H1 (cell line): ENCODE measurements at regions not wholly inside any gene's neighbourhood (a gene's known extent, or its start where the extent isn't known, plus 50 kb on each side); places are given as distances from the start of the nearest gene placed in this dataset.

ENCODE experiments used
- CTCF ChIA-PET: fragments of 300-600 bp; sonication (Branson Sonifier 250); formaldehyde crosslinking; loops from one replicate; lab custom pipeline; 2021; ENCODE audit not compliant: partially characterized antibody; lab: Charles Lee
- POLR2A ChIA-PET: fragments of 300-600 bp; sonication (Branson Sonifier 250); formaldehyde crosslinking; loops from one replicate; lab custom pipeline; 2021; ENCODE audit warnings: inconsistent platforms; ENCODE audit not compliant: partially characterized antibody; lab: Charles Lee
- DNase-seq, 2 experiments: peaks; one replicate each; pipeline versions ENCODE4 v3.0.0 to v3.0.0-alpha.2; 2010 to 2022; ENCODE audit warnings: low spot score in 2 of 2, low read depth in 1 of 2, mixed read lengths in 1 of 2
- FAIRE-seq: peaks from 2 replicates; lab custom pipeline; 2011; peaks lifted over from hg19 to GRCh38; lab: Jason Lieb, UNC
- H2AFZ ChIP-seq: 2 replicates; pipeline ENCODE4 v1.8.1; 2012; ENCODE audit warnings: low read length, inconsistent platforms
- H2AK5ac ChIP-seq: 2 replicates; pipeline ENCODE4 v1.6.1; 2013; ENCODE audit warnings: low read depth, low read length
- H2BK120ac ChIP-seq: replicated peaks from 2 replicates; pipeline ENCODE3; 2013; ENCODE audit warnings: low read depth, low read length, inconsistent platforms
- H2BK12ac ChIP-seq: 2 replicates; pipeline ENCODE4 v1.6.1; 2013; ENCODE audit warnings: low read depth, low read length
- H2BK15ac ChIP-seq: 2 replicates; pipeline ENCODE4 v1.6.1; 2013; ENCODE audit warnings: low read length
- H2BK20ac ChIP-seq: 2 replicates; pipeline ENCODE4 v1.6.1; 2013; ENCODE audit warnings: low read length
- H2BK5ac ChIP-seq: 2 replicates; pipeline ENCODE4 v1.6.1; 2013; ENCODE audit warnings: low read depth, low read length
- H3K14ac ChIP-seq: 2 replicates; pipeline ENCODE4 v1.6.1; 2013; ENCODE audit warnings: inconsistent platforms; ENCODE audit not compliant: insufficient read length
- H3K18ac ChIP-seq: 2 replicates; pipeline ENCODE4 v1.6.1; 2013; ENCODE audit warnings: low read length; ENCODE audit errors: extremely low read depth
- H3K23ac ChIP-seq: 2 replicates; pipeline ENCODE4 v1.6.1; 2013; ENCODE audit warnings: inconsistent platforms; ENCODE audit not compliant: insufficient read length
- H3K23me2 ChIP-seq: 2 replicates; pipeline ENCODE4 v1.6.1; 2013; ENCODE audit warnings: low read depth, low read length
- H3K27ac ChIP-seq: 2 replicates; pipeline ENCODE4 v1.6.1; 2011; ENCODE audit warnings: low read depth, low read length, inconsistent platforms
- H3K27me3 ChIP-seq, 4 experiments: replicated peaks in 1 of 4; 1 replicate in 1 of 4; 2 replicates in 3 of 4; pipeline versions ENCODE4 v1.6.1 to v1.8.1; 2011 to 2013; ENCODE audit warnings: low read length in 3 of 4, mild to moderate bottlenecking in 3 of 4, inconsistent platforms in 2 of 4, mixed read lengths in 2 of 4, moderate library complexity in 1 of 4; ENCODE audit not compliant: control insufficient read depth in 3 of 4, insufficient read depth in 3 of 4; ENCODE audit errors: extremely low read depth in 1 of 4
- H3K36me3 ChIP-seq, 4 experiments: 2 replicates each; pipeline versions ENCODE4 v1.6.1 to v1.8.1; 2011 to 2013; ENCODE audit warnings: mild to moderate bottlenecking in 4 of 4, low read length in 3 of 4, moderate library complexity in 2 of 4, control low read depth in 1 of 4, inconsistent platforms in 1 of 4; ENCODE audit not compliant: insufficient read depth in 4 of 4, control insufficient read depth in 2 of 4
- H3K4ac ChIP-seq: replicated peaks from 2 replicates; pipeline ENCODE3; 2013; ENCODE audit warnings: low read length, low read depth, mixed read lengths, inconsistent platforms; ENCODE audit not compliant: insufficient read length
- H3K4me1 ChIP-seq, 4 experiments: replicated peaks in 1 of 4; 1 replicate in 1 of 4; 2 replicates in 3 of 4; pipeline versions ENCODE4 v1.6.1 to v1.8.1; 2011 to 2013; ENCODE audit warnings: low read length in 3 of 4, inconsistent platforms in 2 of 4, mixed read lengths in 1 of 4; ENCODE audit not compliant: insufficient read depth in 4 of 4, control insufficient read depth in 3 of 4
- H3K4me2 ChIP-seq, 2 experiments: 2 replicates each; pipeline versions ENCODE4 v1.6.1 to v1.8.1; 2011 to 2013; ENCODE audit warnings: low read depth in 2 of 2, low read length in 2 of 2, control low read depth in 1 of 2, inconsistent platforms in 1 of 2, mild to moderate bottlenecking in 1 of 2; ENCODE audit not compliant: insufficient read depth in 1 of 2
- H3K4me3 ChIP-seq, 4 experiments: fragments of 200-600, 300-600 bp in 1 of 4; sonication (generic), shearing (Covaris generic), sonication (Bioruptor Twin) in 1 of 4; 2 replicates each; pipeline versions ENCODE4 v1.5.1 to v1.8.1; 2011 to 2016; ENCODE audit warnings: low read length in 4 of 4, low read depth in 3 of 4, control low read depth in 2 of 4, inconsistent platforms in 2 of 4, mild to moderate bottlenecking in 2 of 4, mixed read lengths in 1 of 4, moderate library complexity in 1 of 4; ENCODE audit not compliant: insufficient read depth in 2 of 4; ENCODE audit errors: extremely low read depth in 1 of 4
- H3K56ac ChIP-seq: replicated peaks from 2 replicates; pipeline ENCODE3; 2013; ENCODE audit warnings: low read depth, mild to moderate bottlenecking, mixed read lengths, low read length, inconsistent platforms; ENCODE audit not compliant: insufficient read length
- H3K79me1 ChIP-seq: 2 replicates; pipeline ENCODE4 v1.6.1; 2013; ENCODE audit warnings: low read depth, low read length, control low read depth
- H3K79me2 ChIP-seq, 2 experiments: 2 replicates each; pipeline versions ENCODE4 v1.6.1 to v1.8.1; 2012 to 2013; ENCODE audit warnings: low read length in 2 of 2, mild to moderate bottlenecking in 2 of 2, inconsistent platforms in 1 of 2; ENCODE audit not compliant: insufficient read depth in 2 of 2, control insufficient read depth in 1 of 2
- H3K9ac ChIP-seq, 4 experiments: replicated peaks in 1 of 4; 1 replicate in 1 of 4; 2 replicates in 3 of 4; pipeline versions ENCODE4 v1.6.1 to v1.8.1; 2011 to 2013; ENCODE audit warnings: low read depth in 3 of 4, low read length in 3 of 4, control low read depth in 2 of 4, mild to moderate bottlenecking in 2 of 4, moderate library complexity in 2 of 4, inconsistent platforms in 1 of 4; ENCODE audit errors: extremely low read depth in 1 of 4
- H3K9me3 ChIP-seq, 2 experiments: 2 replicates each; pipeline versions ENCODE4 v1.6.1 to v1.8.1; 2012 to 2013; ENCODE audit warnings: mild to moderate bottlenecking in 2 of 2, moderate library complexity in 2 of 2, control low read depth in 1 of 2, inconsistent platforms in 1 of 2, low read depth in 1 of 2, low read length in 1 of 2, mixed read lengths in 1 of 2; ENCODE audit not compliant: insufficient read depth in 2 of 2
- H4K20me1 ChIP-seq, 2 experiments: replicated peaks in 1 of 2; 2 replicates each; pipeline versions ENCODE3 to v1.8.1; 2011 to 2013; ENCODE audit warnings: inconsistent platforms in 2 of 2, low read length in 2 of 2, mild to moderate bottlenecking in 1 of 2; ENCODE audit not compliant: insufficient read depth in 2 of 2, control insufficient read depth in 1 of 2
- H4K5ac ChIP-seq: 2 replicates; pipeline ENCODE4 v1.6.1; 2013; ENCODE audit warnings: low read length, low read depth, mixed read lengths, inconsistent platforms; ENCODE audit not compliant: insufficient read length
- H4K8ac ChIP-seq: 2 replicates; pipeline ENCODE4 v1.8.0; 2013; ENCODE audit warnings: mild to moderate bottlenecking, moderate library complexity, low read length, inconsistent platforms; ENCODE audit not compliant: insufficient read depth; ENCODE audit errors: extremely low read depth
- H4K91ac ChIP-seq: replicated peaks from 2 replicates; pipeline ENCODE3; 2013; ENCODE audit warnings: low read length, mixed read lengths, inconsistent platforms; ENCODE audit not compliant: insufficient read length
- CBX8 ChIP-seq: fragments of 300-800, 300-1000 bp; sonication (generic); IDR thresholded peaks from 2 replicates; pipeline ENCODE4 v1.7.1; 2016; ENCODE audit warnings: low read depth, low read length, borderline replicate concordance
- CEBPB ChIP-seq: IDR thresholded peaks from 2 replicates; pipeline ENCODE4 v1.6.1; 2012; ENCODE audit warnings: low read depth, low read length
- EGR1 ChIP-seq: IDR thresholded peaks from 2 replicates; pipeline ENCODE4 v1.6.1; 2011; ENCODE audit warnings: low read depth, low read length, borderline replicate concordance
- EP300 ChIP-seq, 2 experiments: IDR thresholded peaks; 1 replicate in 1 of 2; 2 replicates in 1 of 2; pipeline ENCODE4 v1.6.1; 2011 to 2012; ENCODE audit warnings: low read depth in 2 of 2, low read length in 2 of 2, mild to moderate bottlenecking in 2 of 2, borderline replicate concordance in 1 of 2, inconsistent platforms in 1 of 2, moderate library complexity in 1 of 2
- KDM4A ChIP-seq: IDR thresholded peaks from one replicate; pipeline ENCODE4 v1.7.1; 2012; ENCODE audit warnings: low read depth, mild to moderate bottlenecking, moderate library complexity, low read length, inconsistent platforms; ENCODE audit not compliant: severe bottlenecking
- KDM5A ChIP-seq: fragments of 200-600 bp; IDR thresholded peaks from 2 replicates; pipeline ENCODE4 v1.7.1; 2012; ENCODE audit warnings: mild to moderate bottlenecking, low read length, inconsistent platforms, mixed read lengths
- MAX ChIP-seq: IDR thresholded peaks from 2 replicates; pipeline ENCODE4 v1.6.1; 2012; ENCODE audit warnings: inconsistent platforms
- SIRT6 ChIP-seq: IDR thresholded peaks from one replicate; pipeline ENCODE4 v1.7.1; 2012; ENCODE audit warnings: low read length, inconsistent platforms
- SP2 ChIP-seq: IDR thresholded peaks from 2 replicates; pipeline ENCODE4 v1.6.1; 2012; ENCODE audit warnings: mild to moderate bottlenecking, low read length, inconsistent platforms
- SP4 ChIP-seq: IDR thresholded peaks from 2 replicates; pipeline ENCODE4 v1.6.1; 2012; ENCODE audit warnings: low read length, inconsistent platforms
- SRF ChIP-seq: IDR thresholded peaks from 2 replicates; pipeline ENCODE4 v1.6.1; 2011; ENCODE audit warnings: mild to moderate bottlenecking, low read depth, low read length, moderate library complexity
- TAF1 ChIP-seq: IDR thresholded peaks from 2 replicates; pipeline ENCODE4 v1.6.1; 2011; ENCODE audit warnings: mild to moderate bottlenecking, low read depth, low read length
- TBP ChIP-seq: IDR thresholded peaks from 2 replicates; pipeline ENCODE4 v1.6.1; 2011; ENCODE audit warnings: low read depth, low read length, improper control_type of control experiment
- WGBS, 2 experiments: shearing (Covaris generic) in 1 of 2; methylation state at CpG; one replicate each; pipeline versions ENCODE4 v1.1.6 to v1.1.7; 2013 to 2015; ENCODE audit warnings: low lambda C conversion rate in 2 of 2, mixed read lengths in 2 of 2, inconsistent platforms in 1 of 2, low coverage in 1 of 2, missing lambda C conversion rate in 1 of 2; ENCODE audit not compliant: insufficient replicate concordance in 2 of 2, insufficient coverage in 1 of 2, insufficient read length in 1 of 2; ENCODE audit errors: extremely low coverage in 1 of 2, missing lambda C conversion rate in 1 of 2; 5-methylcytosine and 5-hydroxymethylcytosine counted together

- Histone ChIP-seq H3K18ac (no peak overlapping the region; the same call in 1 of the 2 replicates), H2AFZ (no peak overlapping the region), H3K9me3 (no peaks in the 10 kb centered on the region), H3K36me3 (no peaks in the 10 kb centered on the region), H3K79me2 (no peaks in the 10 kb centered on the region), H4K5ac (no peak overlapping the region), H2BK5ac (no peak overlapping the region), H3K27ac (no peak overlapping the region), H3K9ac (no peak overlapping the region), H3K4me1 (peaks cover 13 to 37% (median 24%) of the 10 kb centered on the region in 4 experiments), H3K79me1 (no peaks in the 10 kb centered on the region), H2AK5ac (no peak overlapping the region), H4K20me1 (no peaks in the 10 kb centered on the region), H3K23ac (no peak overlapping the region), H3K4ac (no peak overlapping the region), H4K91ac (no peak overlapping the region), H3K56ac (no peak overlapping the region), H4K8ac (no peak overlapping the region)
- DNase-seq, result no peak
- ChIA-PET POLR2A (no interaction called here), CTCF (interaction anchor here (0.9 kb wide), 1 partner anchor 10 kb away, joined by 4 read pairs; no protein-coding TSS in a partner anchor)
- no peak for TF ChIP-seq CBX8
- no peak for TF ChIP-seq SIRT6
- TF ChIP-seq TAF1, result no peak
- TF ChIP-seq SRF, result no peak
- no peak for TF ChIP-seq CEBPB
- TF ChIP-seq SP2, result no peak
- TF ChIP-seq KDM4A, result no peak
- TF ChIP-seq SP4, result no peak
- TF ChIP-seq KDM5A, result no peak
- no peak for TF ChIP-seq MAX
- TF ChIP-seq TBP, result no peak
- TF ChIP-seq EP300 (IDR thresholded peaks at IDR 0.05; ENCODE audit: borderline replicate concordance in 1 of 2, low read depth in 2 of 2, low read length in 2 of 2), result no peak
- TF ChIP-seq EGR1, result no peak
- TF ChIP-seq, all 59 proteins: peak for 0
- H2BK20ac ChIP-seq, result no peak overlapping the region
- H3K4me3 ChIP-seq, result no peak overlapping the region
- no peak overlapping the region for H2BK12ac ChIP-seq
- no peak overlapping the region for H3K4me2 ChIP-seq
- no peaks in the 10 kb centered on the region for H3K23me2 ChIP-seq
- no peak overlapping the region for H3K14ac ChIP-seq
- FAIRE-seq, result no peak
- H3K27me3 ChIP-seq, result no peaks in the 10 kb centered on the region
- 84% methylated on average over 4 of the region's 4 CpGs; no CpG with 5 or more reads in 1 of the 2 experiments for WGBS, 2 experiments
- H2BK15ac ChIP-seq, result no peak overlapping the region
- H2BK120ac ChIP-seq, result no peak overlapping the region
Measured at GRCh38 chr6:139475646-139476045, 101.2 kb upstream of the CITED2 start.
